Esophagus muscularis mucosa (tissue), 4 donors: ENCODE measurements at regions not wholly inside any gene's neighbourhood (a gene's known extent, or its start where the extent isn't known, plus 50 kb on each side); places are given as distances from the start of the nearest gene placed in this dataset.

ENCODE experiments used
- DNase-seq: peaks from one replicate; pipeline ENCODE4 v3.0.0-alpha.2; 2017; ENCODE audit errors: extremely low spot score
- H3K27ac ChIP-seq, 4 donors: fragments of 200-600 bp; sonication (generic); replicated peaks in 1 of 4; 1 replicate in 3 of 4; 2 replicates in 1 of 4; pipeline ENCODE4 v1.5.1; 2016 to 2019; ENCODE audit warnings: mild to moderate bottlenecking in 1 of 4
- H3K27me3 ChIP-seq, 4 donors: fragments of 200-600 bp; sonication (generic); one replicate each; pipeline versions ENCODE4 v1.5.1 to v1.6.0; 2016 to 2019
- H3K36me3 ChIP-seq, 4 donors: fragments of 200-600 bp; sonication (generic); one replicate each; pipeline ENCODE4 v1.5.1; 2016 to 2019
- H3K4me1 ChIP-seq, 4 donors: fragments of 200-600 bp; sonication (generic); one replicate each; pipeline ENCODE4 v1.5.1; 2016 to 2019
- H3K4me3 ChIP-seq, 4 donors: fragments of 200-600 bp; sonication (generic); 1 replicate in 2 of 4; 2 replicates in 2 of 4; pipeline ENCODE4 v1.5.1; 2016 to 2019; ENCODE audit warnings: mild to moderate bottlenecking in 4 of 4, moderate library complexity in 1 of 4
- H3K9me3 ChIP-seq, 4 donors: fragments of 200-600 bp; sonication (generic); 1 replicate in 3 of 4; 2 replicates in 1 of 4; pipeline ENCODE4 v1.5.1; 2016 to 2019
- EP300 ChIP-seq: sonication (generic); formaldehyde crosslinking; IDR thresholded peaks from one replicate; pipeline ENCODE4 v1.6.1; 2017; ENCODE audit warnings: antibody characterized with exemption
- POLR2A ChIP-seq: fragments of 450-650 bp; IDR thresholded peaks from one replicate; pipeline ENCODE4 v1.6.1; 2017; ENCODE audit warnings: antibody characterized with exemption, moderate library complexity, mild to moderate bottlenecking, low read depth
- POLR2AphosphoS5 ChIP-seq, 2 donors: sonication (generic); formaldehyde crosslinking; IDR thresholded peaks; one replicate each; pipeline ENCODE4 v1.6.1; 2017; ENCODE audit warnings: antibody characterized with exemption in 2 of 2
- WGBS: methylation state at CpG from one replicate; pipeline ENCODE4 v1.1.5; 2018; 5-methylcytosine and 5-hydroxymethylcytosine counted together
- intact Hi-C: fragments of 100-400 bp; cut with DNase I; formaldehyde crosslinking; loops from one replicate; pipeline ENCODE4 v1.15.1; 2023
- TF ChIP-seq, protein P1 (sequence below), 3 experiments: fragments of 200-600 bp in 2 of 3; fragments of 450-650 bp in 1 of 3; sonication (generic) in 2 of 3; IDR thresholded peaks; one replicate each; pipeline ENCODE4 v1.5.1; 2017 to 2019; ENCODE audit warnings: antibody characterized with exemption in 3 of 3, mild to moderate bottlenecking in 2 of 3, moderate library complexity in 1 of 3

GRCh38 chr5:3034881-3035280 lies 283.4 kb upstream of the IRX2 start:
- intact Hi-C loops, result no loop called here
- Histone ChIP-seq H3K4me1 (no peaks in the 10 kb centered on the region), H3K27ac (no peak overlapping the region), H3K4me3 (no peak overlapping the region), H3K27me3 (no peaks in the 10 kb centered on the region), H3K36me3 (no peaks in the 10 kb centered on the region), H3K9me3 (no peaks in the 10 kb centered on the region)
- whole genome bisulfite sequencing, result 14% methylated on average over 1 of the region's 1 CpG
- no peak for DNase-seq
- TF ChIP-seq, protein P1, sequence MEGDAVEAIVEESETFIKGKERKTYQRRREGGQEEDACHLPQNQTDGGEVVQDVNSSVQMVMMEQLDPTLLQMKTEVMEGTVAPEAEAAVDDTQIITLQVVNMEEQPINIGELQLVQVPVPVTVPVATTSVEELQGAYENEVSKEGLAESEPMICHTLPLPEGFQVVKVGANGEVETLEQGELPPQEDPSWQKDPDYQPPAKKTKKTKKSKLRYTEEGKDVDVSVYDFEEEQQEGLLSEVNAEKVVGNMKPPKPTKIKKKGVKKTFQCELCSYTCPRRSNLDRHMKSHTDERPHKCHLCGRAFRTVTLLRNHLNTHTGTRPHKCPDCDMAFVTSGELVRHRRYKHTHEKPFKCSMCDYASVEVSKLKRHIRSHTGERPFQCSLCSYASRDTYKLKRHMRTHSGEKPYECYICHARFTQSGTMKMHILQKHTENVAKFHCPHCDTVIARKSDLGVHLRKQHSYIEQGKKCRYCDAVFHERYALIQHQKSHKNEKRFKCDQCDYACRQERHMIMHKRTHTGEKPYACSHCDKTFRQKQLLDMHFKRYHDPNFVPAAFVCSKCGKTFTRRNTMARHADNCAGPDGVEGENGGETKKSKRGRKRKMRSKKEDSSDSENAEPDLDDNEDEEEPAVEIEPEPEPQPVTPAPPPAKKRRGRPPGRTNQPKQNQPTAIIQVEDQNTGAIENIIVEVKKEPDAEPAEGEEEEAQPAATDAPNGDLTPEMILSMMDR (IDR thresholded peaks at IDR 0.05), result no peak
- no peak for TF ChIP-seq POLR2AphosphoS5 (IDR thresholded peaks at IDR 0.05)
- TF ChIP-seq EP300, result no peak
- no peak for TF ChIP-seq POLR2A

DNA sequence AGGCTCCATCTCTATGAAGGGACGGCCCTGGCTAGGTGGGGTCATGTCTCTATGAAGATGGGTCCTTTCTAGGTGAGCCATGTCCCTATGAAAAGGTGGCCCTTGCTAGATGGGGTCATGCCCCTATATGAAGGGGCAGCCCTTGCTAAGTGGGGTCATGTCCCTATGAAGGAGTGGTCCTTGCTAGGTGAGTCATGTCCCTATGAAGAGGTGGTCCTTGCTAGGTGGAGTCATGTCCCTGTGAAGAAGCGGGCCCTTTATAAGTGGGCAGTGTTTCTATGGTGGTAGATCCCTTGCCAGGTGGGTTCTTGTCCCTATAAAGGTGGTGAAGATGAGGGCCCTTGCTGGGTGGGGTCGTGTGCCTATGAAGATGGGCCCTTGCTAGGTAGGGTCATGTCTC lies 283.0 kb upstream of the IRX2 start:
- peak; percentile 66 for DNase-seq
- no peak for TF ChIP-seq POLR2A
- no peak for TF ChIP-seq EP300
- intact Hi-C loops, result no loop called here
- no peak overlapping the region for H3K27ac ChIP-seq
- H3K9me3 ChIP-seq, result no peaks in the 10 kb centered on the region
- H3K4me1 ChIP-seq, result no peaks in the 10 kb centered on the region
- no peaks in the 10 kb centered on the region for H3K36me3 ChIP-seq
- WGBS, result 87% methylated on average over 3 of the region's 3 CpGs
- no peak overlapping the region for H3K4me3 ChIP-seq
- no peaks in the 10 kb centered on the region for H3K27me3 ChIP-seq

- H3K4me1 ChIP-seq, result no peaks in the 10 kb centered on the region
- no peaks in the 10 kb centered on the region for H3K9me3 ChIP-seq
- H3K27me3 ChIP-seq, result no peaks in the 10 kb centered on the region
- H3K4me3 ChIP-seq, result no peak overlapping the region
- H3K36me3 ChIP-seq, result no peaks in the 10 kb centered on the region
- intact Hi-C loops, result no loop called here
- WGBS, result 70% methylated on average over 12 of the region's 12 CpGs
- H3K27ac ChIP-seq, result no peak overlapping the region
- peak; percentile 72 for DNase-seq
- TF ChIP-seq POLR2A, result no peak
- no peak for TF ChIP-seq EP300
- TF ChIP-seq, protein P1 (IDR thresholded peaks at IDR 0.05), result no peak
- TF ChIP-seq POLR2AphosphoS5 (IDR thresholded peaks at IDR 0.05), result no peak
Measured at GRCh38 chr5:3033033-3033755, 281.7 kb upstream of the IRX2 start.

DNA sequence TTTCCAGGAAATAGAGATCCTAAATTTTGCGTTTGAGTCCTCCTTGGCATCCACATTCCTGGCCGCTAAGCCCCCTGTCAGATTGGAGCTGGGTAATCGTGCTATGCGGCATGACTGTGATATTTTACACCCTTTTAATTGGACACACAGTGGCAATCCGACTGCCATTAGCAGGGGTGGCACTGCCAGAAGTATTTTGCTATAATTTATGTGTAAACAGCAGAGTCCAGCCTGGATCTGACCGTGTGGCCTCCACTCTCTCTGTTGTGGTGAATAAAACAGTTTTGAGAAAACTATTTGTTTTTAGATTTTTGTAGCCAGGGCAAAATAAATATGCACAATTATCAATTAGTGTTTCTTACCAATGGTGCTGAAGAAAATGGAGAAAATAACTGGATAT lies 281.0 kb upstream of the IRX2 start:
- Histone ChIP-seq H3K9me3 (no peaks in the 10 kb centered on the region), H3K4me3 (no peak overlapping the region), H3K36me3 (no peaks in the 10 kb centered on the region), H3K27ac (no peak overlapping the region), H3K27me3 (no peaks in the 10 kb centered on the region), H3K4me1 (no peaks in the 10 kb centered on the region)
- intact Hi-C loops, result no loop called here
- peak; percentile 53 for DNase-seq
- TF ChIP-seq, protein P1 (IDR thresholded peaks at IDR 0.05), result no peak
- TF ChIP-seq POLR2A (no peak), POLR2AphosphoS5 (IDR thresholded peaks at IDR 0.05) (no peak), EP300 (no peak)
- 74% methylated on average over 6 of the region's 6 CpGs for WGBS

GRCh38 chr5:3031733-3032378 lies 280.4 kb upstream of the IRX2 start:
- Histone ChIP-seq H3K27me3 (no peaks in the 10 kb centered on the region), H3K4me3 (no peak overlapping the region), H3K27ac (no peak overlapping the region), H3K36me3 (no peaks in the 10 kb centered on the region), H3K9me3 (no peaks in the 10 kb centered on the region), H3K4me1 (no peaks in the 10 kb centered on the region)
- TF ChIP-seq POLR2A (no peak), EP300 (no peak), POLR2AphosphoS5 (IDR thresholded peaks at IDR 0.05) (no peak)
- TF ChIP-seq, protein P1 (IDR thresholded peaks at IDR 0.05), result no peak
- peak; percentile 74 for DNase-seq
- 81% methylated on average over 16 of the region's 16 CpGs for WGBS
- intact Hi-C loops, result no loop called here
